ENCODE measurements at regions not wholly inside any gene's neighbourhood (a gene's known extent, or its start where the extent isn't known, plus 50 kb on each side); places are given as distances from the start of the nearest gene placed in this dataset.

DNA sequence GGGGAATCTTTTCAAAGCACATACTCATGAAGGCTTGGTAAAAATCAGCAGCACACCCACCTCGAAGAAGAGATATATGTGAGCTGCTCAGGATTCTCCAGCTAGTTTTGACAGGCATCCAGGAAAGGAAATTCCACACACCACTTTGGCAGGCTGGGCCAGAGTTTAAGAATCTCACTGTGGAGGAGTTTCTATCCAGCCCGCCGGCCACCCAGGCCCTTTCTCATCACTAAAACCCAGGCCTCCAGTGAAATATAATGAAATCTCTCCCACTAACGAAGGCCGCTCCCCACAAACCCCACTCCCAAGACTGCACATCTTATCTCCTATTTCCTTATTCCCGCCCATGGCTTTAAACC lies 202.0 kb downstream of the GLI2 start:
- Histone ChIP-seq H3K4me1 (peaks cover 0 to 45% (median 2%) of the 10 kb centered on the region in 4 donors), H3K9me3 (no peaks in the 10 kb centered on the region), H3K27me3 (no peaks in the 10 kb centered on the region), H3K27ac (no peak overlapping the region), H3K36me3 (no peaks in the 10 kb centered on the region), H3K4me3 (no peak overlapping the region)
- no peak for DNase-seq
- TF ChIP-seq POLR2A (IDR thresholded peaks at IDR 0.05): no peak
- TF ChIP-seq, protein P1, sequence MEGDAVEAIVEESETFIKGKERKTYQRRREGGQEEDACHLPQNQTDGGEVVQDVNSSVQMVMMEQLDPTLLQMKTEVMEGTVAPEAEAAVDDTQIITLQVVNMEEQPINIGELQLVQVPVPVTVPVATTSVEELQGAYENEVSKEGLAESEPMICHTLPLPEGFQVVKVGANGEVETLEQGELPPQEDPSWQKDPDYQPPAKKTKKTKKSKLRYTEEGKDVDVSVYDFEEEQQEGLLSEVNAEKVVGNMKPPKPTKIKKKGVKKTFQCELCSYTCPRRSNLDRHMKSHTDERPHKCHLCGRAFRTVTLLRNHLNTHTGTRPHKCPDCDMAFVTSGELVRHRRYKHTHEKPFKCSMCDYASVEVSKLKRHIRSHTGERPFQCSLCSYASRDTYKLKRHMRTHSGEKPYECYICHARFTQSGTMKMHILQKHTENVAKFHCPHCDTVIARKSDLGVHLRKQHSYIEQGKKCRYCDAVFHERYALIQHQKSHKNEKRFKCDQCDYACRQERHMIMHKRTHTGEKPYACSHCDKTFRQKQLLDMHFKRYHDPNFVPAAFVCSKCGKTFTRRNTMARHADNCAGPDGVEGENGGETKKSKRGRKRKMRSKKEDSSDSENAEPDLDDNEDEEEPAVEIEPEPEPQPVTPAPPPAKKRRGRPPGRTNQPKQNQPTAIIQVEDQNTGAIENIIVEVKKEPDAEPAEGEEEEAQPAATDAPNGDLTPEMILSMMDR (IDR thresholded peaks at IDR 0.05): no peak

DNA sequence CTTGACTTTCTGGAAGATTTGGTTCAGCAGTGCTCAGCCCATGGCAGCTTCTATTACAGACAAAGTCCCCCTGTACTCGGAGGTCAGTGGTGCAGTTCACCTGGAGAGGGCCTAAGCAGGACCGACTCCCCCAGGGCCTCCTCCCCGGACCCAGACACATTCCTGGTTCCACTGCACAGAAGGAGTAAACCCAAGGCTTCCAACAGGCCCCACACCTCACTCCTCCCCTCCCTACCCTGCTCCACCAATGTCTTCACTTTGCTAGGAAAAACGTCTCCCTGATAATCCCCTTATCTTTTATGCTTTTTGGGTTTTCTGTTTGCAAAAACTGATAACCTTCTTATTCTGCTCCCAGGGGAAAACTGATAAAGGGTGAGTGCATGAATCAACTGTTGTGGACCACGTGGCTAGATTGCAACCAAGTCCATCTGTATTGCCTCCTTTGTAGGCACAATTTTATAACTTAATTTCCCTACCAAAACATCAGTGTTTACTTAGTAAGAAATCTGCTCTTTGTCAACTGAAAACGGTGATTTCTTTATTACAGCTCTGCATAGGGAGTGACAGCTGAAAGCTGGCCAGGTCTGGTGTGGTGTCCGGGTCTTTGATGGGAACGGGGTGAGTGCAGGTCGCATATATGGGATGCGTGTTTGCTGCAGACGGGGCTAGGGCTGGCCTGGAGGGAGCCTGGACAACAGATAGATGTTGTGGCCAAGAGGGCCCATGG lies 202.5 kb downstream of the GLI2 start:
- Histone ChIP-seq H3K27ac (no peak overlapping the region), H3K4me3 (no peak overlapping the region), H3K27me3 (no peaks in the 10 kb centered on the region), H3K4me1 (peaks cover 0 to 45% (median 2%) of the 10 kb centered on the region in 4 donors), H3K9me3 (no peaks in the 10 kb centered on the region), H3K36me3 (no peaks in the 10 kb centered on the region)
- no peak for DNase-seq
- no peak for TF ChIP-seq POLR2A (IDR thresholded peaks at IDR 0.05)
- TF ChIP-seq, protein P1 (IDR thresholded peaks at IDR 0.05): no peak

DNA sequence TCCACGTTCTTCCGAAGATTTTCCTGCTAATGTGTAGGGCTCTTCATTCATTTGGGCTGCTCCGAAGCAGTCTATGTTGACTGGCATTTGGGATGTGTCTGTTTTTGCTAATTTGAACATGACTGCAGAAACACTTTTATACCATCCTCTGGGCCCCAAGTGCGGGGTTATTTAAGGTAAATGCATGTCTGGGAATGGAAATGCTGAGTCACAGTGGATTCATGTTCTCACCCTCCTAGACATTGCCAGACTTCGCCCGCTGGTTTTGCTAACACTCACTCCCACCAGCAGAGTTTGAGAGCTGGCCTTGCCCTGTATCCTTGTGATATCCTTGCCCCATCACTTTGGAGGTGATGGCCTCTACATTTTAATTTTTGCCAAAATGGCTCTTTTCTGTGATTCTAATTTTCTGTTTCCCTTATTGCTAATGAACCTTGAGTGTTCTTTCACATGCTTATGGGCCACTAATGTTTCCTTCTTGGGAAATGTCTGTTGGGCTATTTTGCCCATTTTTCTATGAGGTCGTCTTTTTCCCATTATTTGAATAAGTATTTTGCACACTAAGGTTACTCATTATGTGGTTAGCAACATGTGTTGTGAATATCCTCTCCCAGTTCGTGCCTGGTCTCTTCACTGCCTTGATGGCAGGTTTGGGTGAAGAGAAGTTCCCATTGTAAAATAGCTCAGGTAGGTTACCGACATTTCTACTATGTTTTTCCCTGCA lies 204.1 kb downstream of the GLI2 start:
- TF ChIP-seq POLR2A (IDR thresholded peaks at IDR 0.05): no peak
- TF ChIP-seq, protein P1 (IDR thresholded peaks at IDR 0.05): no peak
- H3K27ac ChIP-seq: no peak overlapping the region
- peaks cover 0 to 30% (median 2%) of the 10 kb centered on the region in 4 donors for H3K4me1 ChIP-seq
- H3K4me3 ChIP-seq: no peak overlapping the region
- no peaks in the 10 kb centered on the region for H3K36me3 ChIP-seq
- DNase-seq: no peak
- no peaks in the 10 kb centered on the region for H3K9me3 ChIP-seq
- H3K27me3 ChIP-seq: no peaks in the 10 kb centered on the region

DNA sequence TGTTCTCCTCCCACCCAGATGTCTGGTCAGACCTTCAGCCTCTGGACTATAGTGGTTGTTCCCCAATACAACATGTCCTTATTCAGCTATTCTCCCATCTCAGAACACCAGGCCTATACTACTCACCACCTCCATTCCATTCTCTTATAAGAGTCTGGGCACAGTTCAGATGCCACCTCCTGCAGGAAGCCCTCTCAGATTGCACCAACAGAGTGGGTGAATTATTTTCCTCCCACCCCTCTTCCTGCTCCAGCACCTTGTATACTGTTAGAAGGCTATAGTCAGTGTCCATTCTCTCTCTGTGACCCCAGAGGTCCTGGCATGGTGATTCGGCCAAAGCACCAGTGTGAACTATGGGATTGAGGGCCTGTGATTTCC lies 204.6 kb downstream of the GLI2 start:
- DNase-seq: no peak
- Histone ChIP-seq H3K4me1 (peaks cover 0 to 25% (median under 1%) of the 10 kb centered on the region in 4 donors), H3K9me3 (no peaks in the 10 kb centered on the region), H3K36me3 (no peaks in the 10 kb centered on the region), H3K27ac (no peak overlapping the region), H3K4me3 (no peak overlapping the region), H3K27me3 (no peaks in the 10 kb centered on the region)
- TF ChIP-seq, protein P1 (IDR thresholded peaks at IDR 0.05): no peak
- TF ChIP-seq POLR2A (IDR thresholded peaks at IDR 0.05): no peak

DNA sequence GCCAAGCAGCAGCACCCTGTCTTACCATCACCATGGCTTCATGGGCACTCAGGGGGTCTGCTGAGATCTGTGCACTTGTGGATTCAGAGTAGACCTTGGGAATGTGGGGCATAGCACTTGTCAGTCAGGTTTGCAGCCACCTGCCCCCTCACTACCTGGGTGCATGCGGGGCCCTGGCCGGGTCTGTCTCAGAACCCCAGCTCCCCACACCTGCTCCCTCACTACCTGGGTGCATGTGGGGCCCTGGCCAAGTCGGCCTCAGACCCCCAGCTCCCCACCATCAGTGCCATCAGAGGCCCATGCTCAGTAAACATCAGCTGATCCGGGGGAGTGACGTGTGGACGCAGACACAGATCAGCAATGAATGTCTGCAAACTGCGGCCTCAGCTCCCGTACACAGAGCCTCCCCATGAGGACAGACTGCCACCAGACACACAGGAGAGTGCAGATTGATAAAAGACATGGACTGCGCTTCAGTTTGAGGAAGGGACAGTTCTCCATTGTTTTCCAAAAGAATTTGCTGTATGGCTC lies 205.1 kb downstream of the GLI2 start:
- Histone ChIP-seq H3K27ac (no peak overlapping the region), H3K36me3 (no peaks in the 10 kb centered on the region), H3K9me3 (no peaks in the 10 kb centered on the region), H3K4me3 (no peak overlapping the region), H3K4me1 (peaks cover 0 to 20% (median 0%) of the 10 kb centered on the region in 4 donors), H3K27me3 (no peaks in the 10 kb centered on the region)
- TF ChIP-seq, protein P1 (IDR thresholded peaks at IDR 0.05): no peak
- no peak for TF ChIP-seq POLR2A (IDR thresholded peaks at IDR 0.05)
- no peak for DNase-seq
